GM19324 (cell line): ENCODE measurements at regions not wholly inside any gene's neighbourhood (a gene's known extent, or its start where the extent isn't known, plus 50 kb on each side); places are given as distances from the start of the nearest gene placed in this dataset.

Experiments
- ATAC-seq: cut with Tn5 transposase; IDR thresholded peaks from one replicate; pipeline ENCODE4 v1.9.1; 2021; ENCODE audit warnings: mild to moderate bottlenecking, moderate library complexity; ENCODE audit not compliant: unreplicated experiment, low FRiP score

DNA sequence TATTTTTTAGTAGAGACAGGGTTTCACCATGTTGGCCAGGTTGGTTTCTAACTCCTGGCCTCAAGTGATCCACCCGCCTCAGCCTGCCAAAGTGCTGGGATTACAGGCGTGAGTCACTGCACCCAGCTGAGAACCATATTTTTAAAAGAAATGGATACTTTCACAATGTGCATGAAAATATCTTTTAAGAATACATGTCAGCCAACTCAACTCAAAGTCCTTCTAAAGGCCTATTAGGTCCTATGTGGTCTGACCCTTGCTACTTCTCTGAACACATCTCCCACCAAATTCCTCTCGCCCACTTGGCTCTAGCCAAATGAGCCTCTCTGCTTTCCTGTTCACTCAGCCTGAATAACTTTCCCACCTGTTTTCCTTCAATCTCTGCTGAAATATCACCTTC, 119.6 kb downstream of the MTX2 start:
- ATAC-seq: no peak

- no peak for ATAC-seq
Observed at GRCh38 chr2:176390276-176391147, 121.3 kb downstream of the MTX2 start.

- ATAC-seq: no peak
Observed at GRCh38 chr2:176391148-176391419, 121.8 kb downstream of the MTX2 start.

GRCh38 chr2:176392249-176392648, 123.0 kb downstream of the MTX2 start:
- no peak for ATAC-seq

DNA sequence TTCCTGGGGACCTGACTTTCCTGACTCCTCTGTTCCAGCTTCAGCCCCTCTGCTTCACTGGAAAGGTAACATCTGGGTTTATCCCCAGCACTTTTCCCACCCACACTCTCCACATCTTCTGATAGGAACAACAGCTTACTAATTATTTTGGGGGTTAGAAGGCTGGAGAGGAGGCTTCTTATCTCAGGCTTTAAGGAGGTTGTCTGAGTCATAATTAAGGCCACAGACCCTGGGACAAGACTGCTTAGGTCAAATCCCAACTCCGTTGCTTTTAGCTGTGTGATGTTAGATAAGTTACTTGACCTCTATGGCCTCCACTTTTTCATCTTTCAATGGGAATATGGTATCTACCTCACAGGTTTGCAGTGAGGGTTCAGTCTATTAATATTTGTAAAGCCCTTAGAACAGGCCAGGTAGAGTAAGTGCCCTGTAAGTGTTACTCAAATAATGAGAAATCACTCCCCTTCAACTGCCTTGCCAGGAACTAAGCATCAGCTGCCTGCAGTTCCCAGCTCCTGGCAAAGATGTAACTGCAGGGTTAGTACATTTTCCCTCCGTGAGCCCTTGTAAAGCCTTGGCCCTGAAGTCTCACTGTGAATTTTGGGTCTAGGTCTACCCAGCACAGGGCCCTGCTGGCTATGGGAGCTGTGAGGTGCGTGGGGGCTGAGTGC, 123.6 kb downstream of the MTX2 start:
- ATAC-seq: no peak

DNA sequence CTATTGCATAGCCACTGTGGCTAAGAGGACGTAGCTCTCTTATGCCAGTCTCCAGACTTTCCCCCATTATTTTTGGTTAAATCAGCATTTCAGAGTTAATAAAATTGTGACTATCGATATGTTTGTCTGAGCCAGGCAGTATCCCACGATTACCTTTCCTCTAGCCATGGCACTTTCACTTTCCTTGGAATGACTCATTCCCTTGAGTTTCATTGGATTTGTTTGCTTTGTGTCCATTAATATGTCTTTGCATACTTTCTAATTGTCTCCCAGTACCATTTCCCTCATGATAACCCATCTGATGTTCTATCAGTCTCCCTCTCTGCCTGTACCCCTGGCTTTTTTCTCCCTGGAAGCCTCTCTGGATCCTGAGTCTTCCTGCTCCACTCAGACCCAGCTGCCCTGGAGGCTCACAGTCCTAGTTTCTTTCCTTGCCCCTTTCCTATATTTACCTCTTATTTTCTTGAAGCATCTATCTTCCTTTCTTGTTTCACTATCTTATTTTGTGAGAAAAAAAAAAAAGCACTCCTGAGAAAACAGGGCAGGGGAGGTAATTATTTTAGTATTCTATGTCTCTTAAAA, 126.1 kb downstream of the MTX2 start:
- ATAC-seq: no peak

GRCh38 chr2:176398243-176399073, 129.2 kb downstream of the MTX2 start:
- ATAC-seq: no peak

GRCh38 chr2:176399074-176399598, 129.9 kb downstream of the MTX2 start:
- no peak for ATAC-seq

DNA sequence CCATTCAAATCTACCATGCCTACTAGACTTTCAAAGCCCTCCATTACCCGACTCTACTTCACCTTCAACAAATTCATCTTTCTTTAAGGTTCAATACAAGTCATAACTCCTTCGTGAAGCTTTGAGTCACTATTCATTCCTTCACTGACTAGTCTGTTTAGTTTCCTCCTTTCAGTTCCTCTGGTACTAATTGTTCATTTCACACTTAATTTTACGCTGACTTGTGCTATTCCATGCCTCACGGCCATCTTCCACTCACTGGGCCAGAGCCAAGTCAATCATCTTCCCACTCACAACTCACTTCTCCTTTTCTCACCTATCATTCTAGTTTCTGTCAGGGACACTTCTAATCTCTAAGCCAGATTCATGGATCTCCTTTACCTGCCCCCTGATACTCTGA, 136.2 kb downstream of the MTX2 start:
- no peak for ATAC-seq

GRCh38 chr2:176407706-176408105, 138.5 kb downstream of the MTX2 start:
- ATAC-seq: no peak

DNA sequence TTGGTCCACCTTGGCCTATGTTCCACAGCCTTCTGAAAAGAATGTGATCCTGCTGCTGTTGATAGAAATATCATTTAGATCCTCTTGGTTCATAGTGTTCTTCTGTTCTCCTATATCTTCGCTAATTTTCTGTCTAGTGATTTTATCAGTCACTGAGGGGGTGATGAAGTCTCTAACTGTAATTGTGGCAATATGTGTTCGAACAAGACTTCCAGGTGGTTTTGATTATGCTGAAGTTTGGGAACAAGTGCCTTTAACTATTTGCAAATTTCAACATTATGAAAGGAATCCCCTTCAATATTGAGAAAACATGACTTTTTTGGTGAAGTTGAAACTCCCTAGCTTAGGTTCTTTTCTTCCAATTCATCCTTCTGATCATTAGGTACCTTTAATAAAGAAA, 140.4 kb downstream of the MTX2 start:
- no peak for ATAC-seq

- ATAC-seq: no peak
Observed at GRCh38 chr2:176412136-176412535, 142.9 kb downstream of the MTX2 start.

- ATAC-seq: no peak
Observed at GRCh38 chr2:176413786-176414185, 144.5 kb downstream of the MTX2 start.

- ATAC-seq: no peak
Observed at GRCh38 chr2:176414641-176415040, 145.4 kb downstream of the MTX2 start.

DNA sequence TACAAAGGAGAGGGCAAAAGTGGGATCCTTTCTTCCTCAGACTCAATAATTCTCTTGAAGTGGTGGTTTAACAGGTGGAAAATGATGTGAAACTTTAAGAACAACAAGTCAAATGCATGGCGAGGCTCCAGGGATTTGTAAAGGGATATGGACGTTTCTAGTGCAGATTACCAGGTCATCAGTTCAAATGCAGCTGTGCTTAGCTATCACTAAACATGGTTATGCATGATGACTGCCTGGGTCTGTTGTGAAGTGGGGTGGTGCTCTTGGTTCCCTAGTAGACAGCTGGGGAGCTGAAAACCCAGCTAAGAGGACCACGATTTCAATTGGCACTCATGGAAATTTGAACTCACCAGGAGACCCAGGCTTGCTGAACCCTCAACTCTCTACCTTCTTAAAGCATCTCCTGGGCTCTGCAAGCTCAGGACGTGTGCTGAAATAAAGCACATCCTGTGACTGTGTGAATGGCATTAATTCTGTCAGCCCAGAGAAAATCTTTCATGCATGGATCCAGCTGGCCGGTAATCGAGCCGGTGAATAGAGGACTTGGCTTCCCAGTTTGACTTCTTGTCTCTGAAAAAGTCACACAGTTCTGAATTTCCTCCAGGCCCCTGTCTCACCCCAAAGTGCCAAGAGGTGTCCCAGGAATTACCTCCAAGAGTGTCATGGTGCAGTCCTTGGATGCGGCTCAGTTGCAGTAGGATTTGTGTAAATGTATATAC, 146.1 kb downstream of the MTX2 start:
- ATAC-seq: no peak

DNA sequence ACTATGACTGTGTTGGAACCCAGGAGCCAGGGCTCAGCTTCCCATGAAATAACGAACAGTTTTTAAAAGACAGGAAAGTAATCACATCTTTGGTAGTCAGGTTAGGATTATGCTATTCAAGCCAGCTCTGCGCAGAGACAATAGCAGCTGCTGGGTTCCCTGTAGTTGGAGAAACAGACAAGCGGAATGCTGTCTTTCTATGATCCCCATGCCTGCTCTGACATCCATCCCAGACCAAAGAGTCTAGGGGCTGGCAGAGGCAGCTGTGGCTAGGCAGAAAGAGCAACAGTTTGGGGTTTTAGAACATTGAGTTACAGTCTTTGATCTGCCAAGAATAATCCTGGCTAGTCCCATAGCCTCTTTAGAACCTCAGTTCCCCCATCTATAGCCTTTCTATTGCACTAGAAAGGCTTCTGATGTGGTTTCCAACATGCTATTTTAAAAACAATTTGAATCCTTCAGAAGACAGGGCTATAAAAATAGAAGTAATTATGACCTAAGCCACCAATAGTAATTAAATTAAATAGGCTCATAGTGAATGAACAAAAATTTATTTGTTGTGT, 146.8 kb downstream of the MTX2 start:
- no peak for ATAC-seq

DNA sequence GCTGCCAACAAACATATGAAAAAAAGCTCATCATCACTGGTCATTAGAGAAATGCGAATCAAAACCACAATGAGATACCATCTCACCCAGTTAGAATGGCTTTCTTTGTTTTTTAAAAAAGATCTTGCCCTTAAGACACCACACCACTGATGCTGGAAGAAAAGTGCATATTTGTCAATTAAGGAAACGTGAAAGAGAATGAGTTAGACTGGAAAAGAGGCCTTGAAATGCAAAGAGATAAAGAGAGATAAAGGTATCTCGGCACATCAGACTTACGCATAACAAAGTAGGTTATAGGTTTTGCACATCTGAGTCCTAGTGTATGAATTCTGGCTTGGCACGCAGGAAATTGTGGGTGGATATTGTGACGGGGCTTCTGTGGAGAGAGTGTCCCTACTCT, 149.5 kb downstream of the MTX2 start:
- ATAC-seq: no peak

- no peak for ATAC-seq
Observed at GRCh38 chr2:176419591-176420071, 150.4 kb downstream of the MTX2 start.

DNA sequence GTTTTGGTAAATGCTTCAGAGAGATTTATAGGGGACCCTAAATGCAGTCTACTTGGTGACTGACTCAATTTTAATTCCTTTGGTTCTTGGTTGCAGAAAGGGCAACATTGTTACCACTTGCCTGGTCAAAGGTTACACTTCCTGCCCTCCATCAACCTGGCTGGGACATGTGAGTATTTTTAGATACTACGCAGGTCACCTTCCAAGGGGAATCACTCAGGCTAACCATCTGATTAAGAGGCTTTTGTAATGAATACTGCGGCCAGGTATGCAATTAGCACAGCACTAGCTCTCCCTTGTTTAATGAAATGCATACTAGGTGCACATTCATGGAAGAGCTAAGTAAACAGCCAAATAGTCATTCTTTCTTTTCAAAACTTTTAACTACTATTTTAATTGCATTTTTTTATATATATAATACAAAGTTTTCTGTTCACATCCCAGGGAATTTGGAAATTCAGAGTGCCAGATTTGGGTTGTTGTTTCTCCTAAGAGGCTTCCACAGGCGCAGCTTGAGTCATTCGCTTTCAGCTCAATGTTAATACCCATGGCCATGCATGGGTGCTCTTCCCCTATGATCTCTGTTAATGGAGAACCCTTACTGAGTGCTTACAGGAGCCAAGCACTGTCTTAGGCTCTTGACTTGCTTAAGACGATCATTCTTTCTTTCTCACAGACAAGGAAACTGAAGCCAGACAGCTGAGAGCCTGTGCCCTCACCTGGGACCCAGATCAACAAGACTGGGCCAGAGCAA, 152.2 kb downstream of the MTX2 start:
- no peak for ATAC-seq
